ENCODE measurements at regions not wholly inside any gene's neighbourhood (a gene's known extent, or its start where the extent isn't known, plus 50 kb on each side); places are given as distances from the start of the nearest gene placed in this dataset.

DNA sequence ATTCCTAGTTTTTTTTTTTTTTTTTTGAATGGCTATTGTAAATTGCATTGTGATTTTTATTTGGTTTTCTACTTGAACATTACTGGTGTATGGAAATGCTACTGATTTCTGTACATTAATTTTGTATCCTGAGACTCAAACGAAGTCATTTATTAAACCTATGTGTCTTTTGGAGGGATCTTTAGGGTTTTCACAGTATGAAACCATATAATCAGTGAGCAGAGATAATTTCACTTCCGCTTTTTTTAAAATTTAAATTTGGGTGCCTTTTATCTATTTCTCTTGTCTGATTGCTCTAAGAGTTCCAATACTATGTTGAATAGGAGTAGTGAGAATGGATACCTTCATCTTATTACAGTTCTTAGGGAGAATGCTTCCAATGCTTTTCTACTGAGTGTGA, 102.7 kb downstream of the ZWINT start:
- Histone ChIP-seq H3K4me3 (no peak overlapping the region), H3K27me3 (no peaks in the 10 kb centered on the region), H3K9me3 (no peaks in the 10 kb centered on the region), H3K27ac (no peak overlapping the region), H3K36me3 (no peaks in the 10 kb centered on the region), H3K4me1 (no peaks in the 10 kb centered on the region)
- intact Hi-C loops (cut with DNase I; ENCODE audit: low total_unique reads) (no loop called here), in situ Hi-C loops (cut with MboI; ENCODE audit: low pct_ligation_motif_present in 1 of 4, low pct_unique_long_range_greater_than_20kb in 1 of 4, low sequenced_read_pairs in 3 of 4) (no loop called here)
- WGBS, 2 donors (ENCODE audit: low coverage in 1 of 2): 50 to 58% methylated on average over 2 of the region's 2 CpGs
- TF ChIP-seq EP300 (IDR thresholded peaks at IDR 0.05; ENCODE audit: low read depth) (no peak), POLR2AphosphoS5 (IDR thresholded peaks at IDR 0.05) (no peak), POLR2A (IDR thresholded peaks at IDR 0.05) (no peak)
- TF ChIP-seq, protein P1, sequence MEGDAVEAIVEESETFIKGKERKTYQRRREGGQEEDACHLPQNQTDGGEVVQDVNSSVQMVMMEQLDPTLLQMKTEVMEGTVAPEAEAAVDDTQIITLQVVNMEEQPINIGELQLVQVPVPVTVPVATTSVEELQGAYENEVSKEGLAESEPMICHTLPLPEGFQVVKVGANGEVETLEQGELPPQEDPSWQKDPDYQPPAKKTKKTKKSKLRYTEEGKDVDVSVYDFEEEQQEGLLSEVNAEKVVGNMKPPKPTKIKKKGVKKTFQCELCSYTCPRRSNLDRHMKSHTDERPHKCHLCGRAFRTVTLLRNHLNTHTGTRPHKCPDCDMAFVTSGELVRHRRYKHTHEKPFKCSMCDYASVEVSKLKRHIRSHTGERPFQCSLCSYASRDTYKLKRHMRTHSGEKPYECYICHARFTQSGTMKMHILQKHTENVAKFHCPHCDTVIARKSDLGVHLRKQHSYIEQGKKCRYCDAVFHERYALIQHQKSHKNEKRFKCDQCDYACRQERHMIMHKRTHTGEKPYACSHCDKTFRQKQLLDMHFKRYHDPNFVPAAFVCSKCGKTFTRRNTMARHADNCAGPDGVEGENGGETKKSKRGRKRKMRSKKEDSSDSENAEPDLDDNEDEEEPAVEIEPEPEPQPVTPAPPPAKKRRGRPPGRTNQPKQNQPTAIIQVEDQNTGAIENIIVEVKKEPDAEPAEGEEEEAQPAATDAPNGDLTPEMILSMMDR (IDR thresholded peaks at IDR 0.05): no peak
- no peak for DNase-seq

DNA sequence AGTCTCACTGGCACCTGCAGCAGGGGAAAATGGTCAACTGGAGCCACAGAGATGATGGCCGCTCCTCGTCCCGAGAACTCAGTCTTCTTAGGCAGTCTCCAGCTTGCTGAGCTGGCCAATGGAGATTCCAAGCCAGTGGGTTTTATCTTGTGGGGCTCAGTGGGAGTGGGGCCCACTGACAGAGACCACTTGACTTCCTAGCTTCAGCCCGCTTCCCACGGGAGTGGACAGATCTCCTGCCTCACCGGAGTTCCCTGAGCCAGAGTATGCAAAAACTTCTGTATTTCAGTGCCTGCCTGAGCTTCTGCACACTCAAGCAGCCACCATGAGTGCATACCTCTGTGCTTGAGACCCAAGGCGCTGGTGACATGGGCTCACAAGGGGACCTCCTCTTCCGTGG, 105.8 kb downstream of the ZWINT start:
- intact Hi-C loops (cut with DNase I; ENCODE audit: low total_unique reads): no loop called here
- WGBS, 2 donors (ENCODE audit: low coverage in 1 of 2): 80% methylated on average over 8 of the region's 8 CpGs; no CpG with 5 or more reads in 1 of the 2 donors
- TF ChIP-seq EP300 (IDR thresholded peaks at IDR 0.05; ENCODE audit: low read depth) (no peak), POLR2A (IDR thresholded peaks at IDR 0.05) (no peak), POLR2AphosphoS5 (IDR thresholded peaks at IDR 0.05) (no peak)
- TF ChIP-seq, protein P1 (IDR thresholded peaks at IDR 0.05): no peak
- Histone ChIP-seq H3K27me3 (no peaks in the 10 kb centered on the region), H3K9me3 (no peaks in the 10 kb centered on the region), H3K4me1 (no peaks in the 10 kb centered on the region), H3K36me3 (no peaks in the 10 kb centered on the region), H3K4me3 (no peak overlapping the region), H3K27ac (no peak overlapping the region)
- DNase-seq: no peak
- in situ Hi-C loops (cut with MboI; ENCODE audit: low pct_ligation_motif_present in 1 of 4, low pct_unique_long_range_greater_than_20kb in 1 of 4, low sequenced_read_pairs in 3 of 4): no loop called here

DNA sequence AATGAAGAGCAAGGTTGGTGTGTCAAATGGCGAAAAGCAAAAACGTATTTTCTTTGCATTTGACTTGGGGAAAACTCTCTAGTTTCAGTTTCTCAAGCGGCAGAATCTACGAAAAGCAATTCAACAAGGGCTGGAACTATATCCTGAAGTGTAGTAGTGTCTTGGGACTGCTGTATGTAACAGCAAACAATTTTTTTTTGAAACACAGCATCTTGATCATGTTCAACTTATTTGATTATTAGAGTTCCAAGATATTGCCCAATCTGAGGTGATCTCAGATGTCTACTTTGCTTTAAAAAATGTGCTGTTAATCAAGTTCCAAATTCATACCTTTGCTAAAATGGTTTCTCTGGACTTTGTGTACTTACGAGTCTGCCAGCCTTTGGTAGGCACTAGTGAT, 120.6 kb downstream of the ZWINT start:
- in situ Hi-C loops (cut with MboI; ENCODE audit: low pct_ligation_motif_present in 1 of 4, low pct_unique_long_range_greater_than_20kb in 1 of 4, low sequenced_read_pairs in 3 of 4) (no loop called here), intact Hi-C loops (cut with DNase I; ENCODE audit: low total_unique reads) (no loop called here)
- no peak for DNase-seq
- H3K4me1 ChIP-seq: no peaks in the 10 kb centered on the region
- TF ChIP-seq POLR2A (IDR thresholded peaks at IDR 0.05) (no peak), EP300 (IDR thresholded peaks at IDR 0.05; ENCODE audit: low read depth) (no peak), POLR2AphosphoS5 (IDR thresholded peaks at IDR 0.05) (no peak)
- TF ChIP-seq, protein P1 (IDR thresholded peaks at IDR 0.05): no peak
- H3K27me3 ChIP-seq: no peaks in the 10 kb centered on the region
- H3K36me3 ChIP-seq: no peaks in the 10 kb centered on the region
- no peak overlapping the region for H3K27ac ChIP-seq
- H3K9me3 ChIP-seq: no peaks in the 10 kb centered on the region
- H3K4me3 ChIP-seq: no peak overlapping the region
- 76 to 84% methylated on average over 5 of the region's 5 CpGs for WGBS, 2 donors (ENCODE audit: low coverage in 1 of 2)

DNA sequence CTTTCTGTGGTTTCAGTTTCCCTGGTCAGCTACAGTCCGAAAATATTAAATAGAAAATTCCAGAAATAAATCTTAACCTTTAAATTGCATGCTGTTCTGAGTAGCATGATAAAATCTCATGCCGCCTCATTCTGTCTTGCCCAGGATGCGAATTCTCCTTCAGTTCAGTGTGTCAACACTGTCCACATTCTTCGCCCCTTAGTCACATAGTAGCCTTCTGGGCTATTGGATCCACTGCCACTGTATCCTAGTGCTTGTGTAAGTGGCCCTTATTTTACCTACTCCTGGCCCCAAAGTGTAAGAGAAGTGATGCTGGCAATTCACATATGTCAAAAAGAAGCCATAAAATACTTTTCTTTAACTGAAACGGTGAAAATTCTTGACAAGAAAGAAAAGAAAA, 129.6 kb downstream of the ZWINT start:
- no peak overlapping the region for H3K4me3 ChIP-seq
- in situ Hi-C loops (cut with MboI; ENCODE audit: low pct_ligation_motif_present in 1 of 4, low pct_unique_long_range_greater_than_20kb in 1 of 4, low sequenced_read_pairs in 3 of 4): no loop called here
- H3K4me1 ChIP-seq: no peaks in the 10 kb centered on the region
- no peak for TF ChIP-seq EP300 (IDR thresholded peaks at IDR 0.05; ENCODE audit: low read depth)
- TF ChIP-seq, protein P1 (IDR thresholded peaks at IDR 0.05): no peak
- no peak for TF ChIP-seq POLR2A (IDR thresholded peaks at IDR 0.05)
- TF ChIP-seq POLR2AphosphoS5 (IDR thresholded peaks at IDR 0.05): no peak
- H3K27ac ChIP-seq: no peak overlapping the region
- H3K27me3 ChIP-seq: no peaks in the 10 kb centered on the region
- H3K9me3 ChIP-seq: no peaks in the 10 kb centered on the region
- no peak for DNase-seq
- intact Hi-C loops (cut with DNase I; ENCODE audit: low total_unique reads): no loop called here
- H3K36me3 ChIP-seq: no peaks in the 10 kb centered on the region
- 53 to 68% methylated on average over 5 of the region's 5 CpGs for WGBS, 2 donors (ENCODE audit: low coverage in 1 of 2)
